ENCODE measurements at regions not wholly inside any gene's neighbourhood (a gene's known extent, or its start where the extent isn't known, plus 50 kb on each side); places are given as distances from the start of the nearest gene placed in this dataset.

- no peak overlapping the region for H3K4me3 ChIP-seq (ENCODE audit: low read depth in 1 of 2, low read length in 2 of 2)
- TF ChIP-seq CTCF (IDR thresholded peaks at IDR 0.05; ENCODE audit: borderline replicate concordance, extremely low read depth, low read length, poor library complexity, severe bottlenecking): no peak
- no peak for TF ChIP-seq EZH2 (IDR thresholded peaks at IDR 0.05; ENCODE audit: borderline replicate concordance, low read depth, low read length, severe bottlenecking)
- no peaks in the 10 kb centered on the region for H3K4me1 ChIP-seq (ENCODE audit: insufficient read depth, low read length)
- H3K9ac ChIP-seq (ENCODE audit: low read depth, low read length): no peak overlapping the region
- no peak for DNase-seq
- H3K79me2 ChIP-seq (ENCODE audit: insufficient read depth, low read length): no peaks in the 10 kb centered on the region
- no peaks in the 10 kb centered on the region for H3K9me3 ChIP-seq (ENCODE audit: insufficient read depth, low read length, severe bottlenecking)
- no peak overlapping the region for H3K27ac ChIP-seq (ENCODE audit: low read length)
- no peaks in the 10 kb centered on the region for H3K36me3 ChIP-seq (ENCODE audit: insufficient read depth, low read length)
- H2AFZ ChIP-seq (ENCODE audit: low read depth, low read length): no peak overlapping the region
- no peak overlapping the region for H3K4me2 ChIP-seq (ENCODE audit: insufficient read depth, low read length)
- no peak for ATAC-seq (ENCODE audit: insufficient read depth, low read depth)
- H4K20me1 ChIP-seq (ENCODE audit: insufficient read depth, low read length): no peaks in the 10 kb centered on the region
- peaks cover 8% of the 10 kb centered on the region for H3K27me3 ChIP-seq (ENCODE audit: insufficient read depth, low read length, poor library complexity)
These were observed 253.8 kb upstream of the PLXNA2 start for GRCh38 chr1:208497866-208498541.

- Histone ChIP-seq H3K36me3 (ENCODE audit: insufficient read depth, low read length) (no peaks in the 10 kb centered on the region), H4K20me1 (ENCODE audit: insufficient read depth, low read length) (no peaks in the 10 kb centered on the region), H3K4me1 (ENCODE audit: insufficient read depth, low read length) (no peaks in the 10 kb centered on the region), H3K9me3 (ENCODE audit: insufficient read depth, low read length, severe bottlenecking) (no peaks in the 10 kb centered on the region), H3K4me3 (ENCODE audit: low read depth in 1 of 2, low read length in 2 of 2) (no peak overlapping the region), H3K27ac (ENCODE audit: low read length) (no peak overlapping the region), H3K9ac (ENCODE audit: low read depth, low read length) (no peak overlapping the region), H3K27me3 (ENCODE audit: insufficient read depth, low read length, poor library complexity) (peaks cover 8% of the 10 kb centered on the region), H2AFZ (ENCODE audit: low read depth, low read length) (no peak overlapping the region), H3K79me2 (ENCODE audit: insufficient read depth, low read length) (no peaks in the 10 kb centered on the region), H3K4me2 (ENCODE audit: insufficient read depth, low read length) (no peak overlapping the region)
- TF ChIP-seq CTCF (IDR thresholded peaks at IDR 0.05; ENCODE audit: borderline replicate concordance, extremely low read depth, low read length, poor library complexity, severe bottlenecking): no peak
- no peak for TF ChIP-seq EZH2 (IDR thresholded peaks at IDR 0.05; ENCODE audit: borderline replicate concordance, low read depth, low read length, severe bottlenecking)
- ATAC-seq (ENCODE audit: insufficient read depth, low read depth) (no peak), DNase-seq (no peak)
These were observed 254.8 kb upstream of the PLXNA2 start for GRCh38 chr1:208499026-208499425.

- H3K36me3 ChIP-seq (ENCODE audit: insufficient read depth, low read length): no peaks in the 10 kb centered on the region
- no peaks in the 10 kb centered on the region for H3K4me1 ChIP-seq (ENCODE audit: insufficient read depth, low read length)
- DNase-seq: no peak
- no peaks in the 10 kb centered on the region for H4K20me1 ChIP-seq (ENCODE audit: insufficient read depth, low read length)
- no peak for ATAC-seq (ENCODE audit: insufficient read depth, low read depth)
- peaks cover 8% of the 10 kb centered on the region for H3K27me3 ChIP-seq (ENCODE audit: insufficient read depth, low read length, poor library complexity)
- TF ChIP-seq CTCF (IDR thresholded peaks at IDR 0.05; ENCODE audit: borderline replicate concordance, extremely low read depth, low read length, poor library complexity, severe bottlenecking) (no peak), EZH2 (IDR thresholded peaks at IDR 0.05; ENCODE audit: borderline replicate concordance, low read depth, low read length, severe bottlenecking) (no peak)
- H3K9me3 ChIP-seq (ENCODE audit: insufficient read depth, low read length, severe bottlenecking): no peaks in the 10 kb centered on the region
- no peak overlapping the region for H3K27ac ChIP-seq (ENCODE audit: low read length)
- H3K4me3 ChIP-seq (ENCODE audit: low read depth in 1 of 2, low read length in 2 of 2): no peak overlapping the region
- no peaks in the 10 kb centered on the region for H3K79me2 ChIP-seq (ENCODE audit: insufficient read depth, low read length)
- H3K9ac ChIP-seq (ENCODE audit: low read depth, low read length): no peak overlapping the region
- H2AFZ ChIP-seq (ENCODE audit: low read depth, low read length): no peak overlapping the region
- no peak overlapping the region for H3K4me2 ChIP-seq (ENCODE audit: insufficient read depth, low read length)
These were observed 255.4 kb upstream of the PLXNA2 start for GRCh38 chr1:208499601-208500000.

Data from DND-41 (cell line).